HEK293T (cell line): ENCODE measurements at regions not wholly inside any gene's neighbourhood (a gene's known extent, or its start where the extent isn't known, plus 50 kb on each side); places are given as distances from the start of the nearest gene placed in this dataset.

Source experiments
- CTCF ChIA-PET: fragments of 350-600 bp; formaldehyde crosslinking; extraction: SDS; loops from one replicate; lab custom pipeline; 2021; ENCODE audit warnings: antibody characterized with exemption, inconsistent platforms; lab: Yijun Ruan, JAX
- POLR2A ChIA-PET: fragments of 350-600 bp; formaldehyde crosslinking; extraction: SDS; loops from one replicate; lab custom pipeline; 2020; ENCODE audit warnings: antibody characterized with exemption, inconsistent platforms; lab: Yijun Ruan, JAX
- DNase-seq: peaks from one replicate; pipeline ENCODE4 v3.0.0; 2012; ENCODE audit warnings: mixed read lengths; ENCODE audit errors: extremely low spot score
- ARNT ChIP-seq: fragments of 450-650 bp; IDR thresholded peaks from 2 replicates; pipeline ENCODE4 v1.6.1; 2017; ENCODE audit warnings: mild to moderate bottlenecking
- BHLHE40 ChIP-seq: fragments of 450-650 bp; IDR thresholded peaks from 2 replicates; pipeline ENCODE4 v1.6.1; 2016; ENCODE audit warnings: mild to moderate bottlenecking, moderate library complexity, borderline replicate concordance
- CTBP1 ChIP-seq: fragments of 450-650 bp; IDR thresholded peaks from 2 replicates; pipeline ENCODE4 v1.6.1; 2016; ENCODE audit warnings: borderline replicate concordance
- ELF4 ChIP-seq: fragments of 450-650 bp; IDR thresholded peaks from 2 replicates; pipeline ENCODE4 v1.6.1; 2017; ENCODE audit warnings: antibody characterized with exemption
- FOXA1 ChIP-seq: fragments of 450-650 bp; IDR thresholded peaks from 2 replicates; pipeline ENCODE4 v1.6.1; 2016; ENCODE audit warnings: mild to moderate bottlenecking
- FOXK2 ChIP-seq: fragments of 450-650 bp; IDR thresholded peaks from 2 replicates; pipeline ENCODE4 v1.6.1; 2016; ENCODE audit warnings: mild to moderate bottlenecking
- FOXM1 ChIP-seq: fragments of 450-650 bp; IDR thresholded peaks from 2 replicates; pipeline ENCODE4 v1.6.1; 2017; ENCODE audit warnings: mild to moderate bottlenecking, borderline replicate concordance
- HDGF ChIP-seq: fragments of 450-650 bp; IDR thresholded peaks from 2 replicates; pipeline ENCODE4 v1.6.1; 2017; ENCODE audit warnings: antibody characterized with exemption, borderline replicate concordance
- L3MBTL2 ChIP-seq: fragments of 450-650 bp; conservative IDR thresholded peaks from 2 replicates; pipeline ENCODE4 v1.6.1; 2016; ENCODE audit warnings: mild to moderate bottlenecking
- LEF1 ChIP-seq: fragments of 450-650 bp; IDR thresholded peaks from 2 replicates; pipeline ENCODE4 v1.6.1; 2017; ENCODE audit warnings: mild to moderate bottlenecking, borderline replicate concordance
- NFRKB ChIP-seq: fragments of 450-650 bp; IDR thresholded peaks from 2 replicates; pipeline ENCODE4 v1.6.1; 2016; ENCODE audit warnings: mild to moderate bottlenecking, moderate library complexity
- SP1 ChIP-seq: fragments of 450-650 bp; IDR thresholded peaks from 2 replicates; pipeline ENCODE4 v1.6.1; 2017
- SUZ12 ChIP-seq: fragments of 450-650 bp; IDR thresholded peaks from 2 replicates; pipeline ENCODE4 v1.6.1; 2016; ENCODE audit warnings: mild to moderate bottlenecking
- TARDBP ChIP-seq: fragments of 450-650 bp; IDR thresholded peaks from 2 replicates; pipeline ENCODE4 v1.6.1; 2016
- ZNF384 ChIP-seq: fragments of 450-650 bp; IDR thresholded peaks from 2 replicates; pipeline ENCODE4 v1.6.1; 2016
- TF ChIP-seq, protein P1 (sequence below): fragments of 450-650 bp; IDR thresholded peaks from 2 replicates; pipeline ENCODE4 v1.6.1; 2016

DNA sequence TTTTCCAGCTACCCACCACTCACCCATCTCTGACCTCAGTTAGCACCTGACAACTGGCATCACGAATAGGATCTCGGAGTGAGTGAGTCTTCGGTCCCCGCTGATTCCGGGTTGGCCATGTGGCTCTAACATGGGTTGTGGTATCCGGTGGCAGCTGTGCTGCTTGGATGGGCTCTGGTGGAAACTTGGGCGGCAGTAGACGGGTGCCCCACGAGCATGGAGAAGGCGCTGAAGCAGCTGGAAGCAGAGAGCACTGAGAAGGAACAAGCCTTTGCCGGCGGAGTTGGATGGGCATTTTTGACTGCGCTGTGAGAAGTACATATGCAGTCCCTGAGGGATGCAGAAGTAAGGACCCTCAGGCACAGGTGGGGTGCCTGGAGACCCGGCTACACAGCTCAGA, 1044.0 kb upstream of the ADGRL4 start:
- TF ChIP-seq NFRKB: no peak
- TF ChIP-seq BHLHE40: no peak
- no peak for TF ChIP-seq ZNF384
- TF ChIP-seq FOXM1: no peak
- no peak for TF ChIP-seq FOXA1
- TF ChIP-seq CTBP1: no peak
- no peak for TF ChIP-seq LEF1
- no peak for TF ChIP-seq ARNT
- no peak for TF ChIP-seq ELF4
- TF ChIP-seq, protein P1, sequence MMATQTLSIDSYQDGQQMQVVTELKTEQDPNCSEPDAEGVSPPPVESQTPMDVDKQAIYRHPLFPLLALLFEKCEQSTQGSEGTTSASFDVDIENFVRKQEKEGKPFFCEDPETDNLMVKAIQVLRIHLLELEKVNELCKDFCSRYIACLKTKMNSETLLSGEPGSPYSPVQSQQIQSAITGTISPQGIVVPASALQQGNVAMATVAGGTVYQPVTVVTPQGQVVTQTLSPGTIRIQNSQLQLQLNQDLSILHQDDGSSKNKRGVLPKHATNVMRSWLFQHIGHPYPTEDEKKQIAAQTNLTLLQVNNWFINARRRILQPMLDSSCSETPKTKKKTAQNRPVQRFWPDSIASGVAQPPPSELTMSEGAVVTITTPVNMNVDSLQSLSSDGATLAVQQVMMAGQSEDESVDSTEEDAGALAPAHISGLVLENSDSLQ: no peak
- TF ChIP-seq SUZ12: no peak
- TF ChIP-seq FOXK2: no peak
- TF ChIP-seq L3MBTL2: no peak
- no peak for TF ChIP-seq HDGF
- no peak for TF ChIP-seq SP1
- ChIA-PET POLR2A (no interaction called here), CTCF (no interaction called here)
- DNase-seq: no peak

DNA sequence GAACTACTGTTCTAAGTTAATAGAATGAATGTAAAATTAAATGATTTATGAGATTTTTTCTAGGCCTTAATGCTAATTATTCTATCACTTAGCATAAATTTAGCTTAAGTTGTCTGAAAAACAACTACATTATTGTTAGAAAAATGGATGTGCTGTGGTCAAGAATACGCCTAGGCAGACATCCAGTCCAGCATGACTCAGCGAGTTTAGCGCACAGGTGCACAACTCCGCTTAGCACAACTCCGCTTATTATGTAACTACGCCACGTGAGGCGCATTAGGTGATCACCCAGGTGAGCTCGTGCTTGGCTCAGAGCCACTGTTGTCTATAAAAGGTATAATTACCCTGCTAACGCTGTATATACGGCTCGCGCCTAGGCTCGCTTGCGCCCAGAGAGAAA, 1043.6 kb upstream of the ADGRL4 start:
- CTCF ChIA-PET: no interaction called here
- POLR2A ChIA-PET: no interaction called here
- TF ChIP-seq NFRKB (no peak), CTBP1 (no peak), L3MBTL2 (no peak), ELF4 (no peak), SP1 (no peak), FOXK2 (no peak), LEF1 (no peak), HDGF (no peak), TARDBP (no peak), ARNT (no peak)
- TF ChIP-seq, protein P1: no peak
- DNase-seq: no peak

DNA sequence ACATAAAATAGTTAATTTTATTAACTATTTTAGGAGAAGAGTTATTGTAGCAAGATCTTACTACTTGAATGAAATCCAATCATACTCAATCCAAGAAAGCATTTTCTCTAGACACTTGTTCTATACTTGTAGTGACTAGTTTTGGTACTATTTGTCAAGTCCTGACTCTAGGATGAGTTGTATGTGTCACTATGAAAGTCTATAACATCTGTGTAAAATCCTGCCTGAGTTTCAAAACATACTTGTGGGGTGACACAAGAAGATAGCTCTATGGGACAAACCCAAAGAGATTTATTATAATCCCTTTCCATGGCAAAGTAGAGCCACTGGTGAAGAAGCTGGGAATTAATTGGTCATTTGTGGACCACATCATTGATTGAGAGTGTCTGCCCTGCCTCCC, 1042.2 kb upstream of the ADGRL4 start:
- TF ChIP-seq L3MBTL2: no peak
- TF ChIP-seq TARDBP: no peak
- TF ChIP-seq, protein P1: no peak
- TF ChIP-seq ARNT: no peak
- TF ChIP-seq FOXA1: no peak
- TF ChIP-seq SUZ12: no peak
- no peak for TF ChIP-seq SP1
- no peak for TF ChIP-seq BHLHE40
- no peak for TF ChIP-seq ELF4
- no peak for TF ChIP-seq LEF1
- TF ChIP-seq FOXK2: no peak
- no peak for TF ChIP-seq FOXM1
- CTCF ChIA-PET: no interaction called here
- POLR2A ChIA-PET: no interaction called here
- DNase-seq: no peak

DNA sequence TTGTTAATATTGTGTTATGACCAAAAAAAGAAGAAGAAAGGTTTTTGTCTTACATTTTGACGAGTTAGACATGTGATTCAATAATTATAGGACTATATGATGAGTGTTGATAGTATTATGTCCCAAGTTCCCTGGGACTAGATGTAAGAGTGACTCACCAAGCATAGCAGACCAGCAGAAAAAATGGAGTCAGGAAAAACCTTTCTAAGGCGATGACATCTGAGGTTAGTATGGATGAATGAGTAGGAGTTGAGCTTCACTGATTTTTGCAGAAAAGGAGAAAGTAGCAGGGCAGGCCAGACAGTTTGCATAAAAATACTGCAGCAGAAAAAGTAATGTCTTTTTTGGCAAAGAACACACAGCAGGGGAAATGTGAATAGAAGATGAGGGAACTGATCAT, 1041.3 kb upstream of the ADGRL4 start:
- DNase-seq: no peak
- CTCF ChIA-PET: interaction anchor here (0.6 kb wide), 1 partner anchor 820 kb away, joined by 4 read pairs; no protein-coding TSS in a partner anchor
- POLR2A ChIA-PET: no interaction called here
- TF ChIP-seq LEF1: no peak
- TF ChIP-seq ELF4: no peak
- no peak for TF ChIP-seq FOXA1
- TF ChIP-seq FOXM1: no peak
- no peak for TF ChIP-seq TARDBP

DNA sequence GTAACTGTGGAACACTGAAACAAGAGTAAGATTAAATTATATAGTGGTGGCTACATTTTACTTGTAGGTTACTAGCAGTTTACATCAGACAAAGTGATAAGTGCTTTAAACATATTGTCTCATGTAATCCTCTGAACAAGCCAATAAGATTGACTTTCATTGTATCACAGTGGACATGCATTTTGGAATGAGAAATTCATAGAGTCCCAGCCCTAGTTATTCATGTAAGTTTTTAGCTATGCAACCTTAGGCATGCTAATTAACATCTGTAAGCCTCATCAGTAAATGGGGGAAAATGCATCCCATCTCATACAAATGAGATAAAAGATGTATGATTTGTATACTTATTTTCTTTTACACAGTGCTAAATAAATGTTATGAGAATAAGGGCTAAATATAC, 1038.1 kb upstream of the ADGRL4 start:
- no peak for DNase-seq
- ChIA-PET CTCF (no interaction called here), POLR2A (no interaction called here)
- TF ChIP-seq FOXA1: no peak
- TF ChIP-seq FOXK2: no peak
- no peak for TF ChIP-seq SUZ12
- TF ChIP-seq ELF4: no peak

DNA sequence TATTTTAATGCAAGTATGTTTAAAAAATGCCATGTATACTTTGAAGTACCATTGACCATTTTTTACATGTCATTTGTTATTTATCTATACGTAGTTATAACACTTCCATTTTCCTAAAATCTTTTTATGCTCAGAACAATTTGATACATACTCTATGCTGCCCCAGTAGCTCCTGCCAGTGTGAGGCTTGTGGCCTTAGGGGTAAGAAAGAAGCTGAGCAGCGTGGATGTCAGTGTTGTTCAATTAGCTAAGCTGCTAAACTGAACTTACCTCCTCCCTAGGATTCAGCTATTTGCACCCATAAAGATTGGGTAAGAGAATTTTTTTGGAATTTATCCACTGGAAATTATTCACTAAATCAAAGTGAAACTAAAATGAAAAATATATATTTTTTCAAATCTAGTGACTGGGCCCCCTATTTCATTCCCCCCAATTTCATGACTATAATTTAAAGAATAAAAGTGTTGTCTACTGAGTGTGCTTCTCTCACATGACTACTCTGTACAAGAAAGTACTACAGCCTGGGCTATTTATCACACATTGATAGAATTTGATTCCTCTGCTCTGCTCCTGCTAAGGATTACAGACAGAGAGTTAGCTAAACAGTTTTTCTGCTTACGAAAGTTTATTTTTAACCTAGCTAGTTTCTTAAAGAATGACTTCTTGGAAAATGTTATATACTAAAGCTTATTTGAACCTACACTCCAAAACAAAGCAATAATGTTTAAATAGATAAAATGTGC, 1030.3 kb upstream of the ADGRL4 start:
- POLR2A ChIA-PET: no interaction called here

More for the DNA sequence above, 1030.3 kb upstream of the ADGRL4 start:
- no peak for DNase-seq
- CTCF ChIA-PET: interaction anchor here (0.5 kb wide), 1 partner anchor 49 kb away, joined by 3 read pairs; no protein-coding TSS in a partner anchor
- no peak for TF ChIP-seq FOXA1
- TF ChIP-seq CTBP1: no peak
- TF ChIP-seq SUZ12: no peak
- TF ChIP-seq, protein P1: no peak
- TF ChIP-seq FOXM1: no peak
- no peak for TF ChIP-seq HDGF
- no peak for TF ChIP-seq ZNF384
- TF ChIP-seq FOXK2: no peak
- no peak for TF ChIP-seq NFRKB
- TF ChIP-seq L3MBTL2: no peak
- no peak for TF ChIP-seq BHLHE40
- no peak for TF ChIP-seq ARNT
- TF ChIP-seq SP1: no peak
- no peak for TF ChIP-seq LEF1
